ENCODE measurements at regions not wholly inside any gene's neighbourhood (a gene's known extent, or its start where the extent isn't known, plus 50 kb on each side); places are given as distances from the start of the nearest gene placed in this dataset.
"Not testable (repeated sequence)": the region's sequence is repeated elsewhere in the genome, so short reads cannot be mapped to it uniquely, and the experiment has no call there.

GRCh38 chr3:194888062-194888461 lies 202.4 kb downstream of the FAM43A start:
- not testable (repeated sequence) for DNase-seq

- DNase-seq = no peak
Measured at GRCh38 chr3:194888916-194889315, 203.2 kb downstream of the FAM43A start.

GRCh38 chr3:194890091-194890490 lies 204.4 kb downstream of the FAM43A start:
- DNase-seq = no peak

DNA sequence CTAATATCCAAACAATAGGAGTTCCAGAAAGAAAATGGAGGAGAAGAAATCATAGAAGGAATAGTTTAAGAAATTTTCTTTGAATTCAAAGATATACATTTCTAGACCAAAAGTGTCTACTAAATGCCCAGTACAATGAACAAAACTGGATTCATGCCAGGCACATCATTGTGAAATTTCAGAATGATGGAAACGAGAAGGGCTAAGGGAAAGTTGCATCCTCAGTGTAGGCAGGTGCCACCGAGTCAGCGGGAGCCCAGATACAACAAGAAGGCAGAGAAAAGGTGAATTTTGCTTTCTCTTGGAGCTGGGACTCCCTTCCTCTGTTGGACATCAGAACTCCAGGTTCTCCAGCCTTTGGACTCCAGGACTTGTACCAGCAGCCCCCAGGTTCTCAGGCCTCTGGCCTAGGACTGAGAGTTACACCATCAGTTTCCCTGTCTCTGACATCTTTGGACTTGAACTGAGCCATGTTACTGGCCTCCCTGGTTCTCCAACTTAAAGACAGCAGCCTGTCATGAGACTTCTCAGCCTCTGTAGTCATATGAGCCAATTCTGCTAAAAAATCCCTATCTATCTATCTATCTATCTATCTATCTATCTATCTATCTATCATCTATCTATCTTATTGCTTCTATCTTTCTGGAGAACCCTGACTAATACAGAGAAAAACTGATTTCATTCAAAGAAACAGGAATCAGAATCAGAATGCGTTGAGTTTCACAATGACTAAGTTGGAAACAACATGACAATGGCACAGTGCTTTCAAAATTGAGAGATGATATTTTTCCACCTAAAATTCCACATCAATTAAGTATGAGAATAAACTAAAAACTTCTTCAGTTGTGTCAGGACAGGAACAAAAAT lies 207.7 kb downstream of the FAM43A start:
- DNase-seq = no peak

GRCh38 chr3:194894538-194894937 lies 208.9 kb downstream of the FAM43A start:
- DNase-seq = no peak

DNA sequence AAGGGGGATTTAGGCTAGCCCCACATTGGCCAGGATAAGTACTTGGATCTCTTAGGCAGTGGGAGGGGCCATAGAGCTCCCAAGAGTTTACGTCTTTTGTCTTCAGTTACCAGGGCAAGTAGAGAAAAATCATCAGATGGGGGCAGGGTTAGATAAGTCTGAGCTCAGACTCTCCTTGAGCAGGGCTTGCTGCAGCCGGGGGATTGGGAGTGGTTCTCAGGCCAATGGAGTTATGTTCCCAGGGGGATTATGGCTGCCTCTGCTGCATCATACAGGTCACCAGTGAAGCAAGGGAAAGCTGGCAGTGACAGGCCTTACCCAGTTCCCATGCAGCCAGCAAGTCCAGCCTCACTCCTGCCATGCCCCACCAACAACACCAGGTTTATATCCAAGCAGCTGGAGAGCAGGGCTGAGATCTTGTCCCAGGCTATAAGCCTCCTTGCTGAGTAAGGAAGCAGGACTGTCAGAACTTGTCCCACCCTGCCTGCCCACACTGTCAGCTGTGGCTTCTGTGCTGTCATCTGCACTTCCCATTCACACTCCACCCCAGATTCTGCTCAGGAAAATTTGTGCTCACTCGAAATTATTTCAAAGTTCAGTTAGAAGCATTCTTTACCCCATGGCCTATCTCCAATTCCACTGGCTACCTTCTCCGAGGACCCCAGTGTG lies 215.3 kb downstream of the FAM43A start:
- no peak for DNase-seq

- not testable (repeated sequence) for DNase-seq
Measured at GRCh38 chr3:194903447-194903846, 217.8 kb downstream of the FAM43A start.

DNA sequence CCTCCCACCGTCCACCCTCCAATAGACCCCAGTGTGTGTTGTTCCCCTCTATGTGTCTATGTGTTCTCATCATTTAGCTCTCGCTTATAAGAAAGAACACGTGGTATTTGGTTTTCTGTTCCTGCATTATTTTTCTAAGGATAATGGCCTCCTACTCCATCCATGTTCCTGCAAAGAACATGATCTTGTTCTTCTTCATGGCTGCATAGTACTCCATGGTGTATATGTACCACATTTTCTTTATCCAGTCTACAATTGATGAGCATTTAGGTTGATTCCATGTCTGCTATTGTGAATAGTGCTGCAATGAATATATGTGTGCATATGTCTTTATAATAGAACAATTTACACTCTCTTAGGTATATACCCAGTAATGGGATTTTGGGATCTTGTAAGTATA lies 219.3 kb downstream of the FAM43A start:
- DNase-seq = not testable (repeated sequence)

DNA sequence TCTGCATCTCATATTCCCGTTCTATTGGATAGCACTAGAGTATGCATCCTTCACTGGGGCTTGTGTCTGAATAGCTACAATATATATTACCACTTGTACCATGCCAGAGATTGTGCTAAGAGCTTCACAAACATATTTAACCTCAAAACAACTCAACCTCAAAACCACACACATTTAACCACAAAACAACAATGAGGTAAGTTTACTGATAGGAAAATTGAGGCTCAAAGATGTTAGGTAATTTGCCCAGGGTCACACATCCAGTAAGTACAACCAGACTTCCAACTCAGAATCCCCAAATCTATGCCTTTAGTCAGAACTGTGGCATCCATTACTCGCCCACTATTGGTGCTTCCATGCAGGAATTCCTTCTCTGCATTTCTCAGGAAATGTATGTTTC lies 220.0 kb downstream of the FAM43A start:
- no peak for DNase-seq

DNA sequence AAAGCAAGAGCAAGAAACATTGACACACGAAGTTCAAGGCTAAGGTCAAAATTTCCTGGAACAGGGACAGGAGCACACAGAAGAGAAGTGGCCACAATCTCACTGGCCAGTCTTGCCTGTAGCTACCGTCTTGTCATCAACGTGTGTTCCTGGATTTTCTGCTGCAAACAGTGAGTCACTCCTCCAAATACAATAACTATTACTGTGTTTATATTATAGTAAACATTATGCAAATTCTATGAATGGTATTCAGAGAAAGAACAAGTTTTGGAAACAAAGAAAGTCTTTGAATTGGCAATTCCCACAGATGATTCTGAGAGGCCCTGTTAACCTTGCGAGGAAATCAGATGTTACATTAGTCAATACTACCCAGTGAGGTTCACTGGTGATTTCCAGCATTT lies 220.5 kb downstream of the FAM43A start:
- DNase-seq = no peak

DNA sequence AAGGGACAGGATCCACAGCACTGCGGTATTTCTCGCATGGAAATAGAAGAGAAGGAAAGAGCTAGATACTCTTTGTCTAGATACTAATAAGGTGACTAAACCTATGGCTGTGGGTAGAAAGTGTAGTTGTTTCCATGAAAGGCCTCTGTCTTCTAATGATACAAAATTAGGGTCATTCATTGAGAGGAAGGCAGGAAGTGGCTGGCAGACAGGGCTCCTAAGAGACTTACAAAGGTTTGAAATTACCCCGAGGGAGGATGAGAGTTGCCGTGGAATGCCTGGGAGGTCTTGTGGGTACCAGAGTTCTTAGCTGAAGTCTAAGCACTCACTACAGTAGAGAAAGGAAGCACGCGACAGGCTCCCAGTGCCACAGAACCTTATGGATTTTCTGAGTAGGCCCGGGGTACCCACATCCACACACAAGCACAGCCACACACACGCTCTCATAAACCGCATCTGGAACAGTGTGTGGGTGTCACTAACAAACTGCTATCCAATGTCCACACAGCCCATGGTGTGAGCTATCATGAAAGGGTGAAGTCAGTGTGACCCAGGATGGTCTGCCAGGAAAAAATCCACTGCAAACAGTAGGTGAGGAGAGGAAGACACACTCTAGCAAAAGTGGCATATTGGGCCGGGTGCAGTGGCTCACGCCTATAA lies 221.4 kb downstream of the FAM43A start:
- DNase-seq = no peak

- DNase-seq = no peak
Measured at GRCh38 chr3:194907811-194908210, 222.1 kb downstream of the FAM43A start.

DNA sequence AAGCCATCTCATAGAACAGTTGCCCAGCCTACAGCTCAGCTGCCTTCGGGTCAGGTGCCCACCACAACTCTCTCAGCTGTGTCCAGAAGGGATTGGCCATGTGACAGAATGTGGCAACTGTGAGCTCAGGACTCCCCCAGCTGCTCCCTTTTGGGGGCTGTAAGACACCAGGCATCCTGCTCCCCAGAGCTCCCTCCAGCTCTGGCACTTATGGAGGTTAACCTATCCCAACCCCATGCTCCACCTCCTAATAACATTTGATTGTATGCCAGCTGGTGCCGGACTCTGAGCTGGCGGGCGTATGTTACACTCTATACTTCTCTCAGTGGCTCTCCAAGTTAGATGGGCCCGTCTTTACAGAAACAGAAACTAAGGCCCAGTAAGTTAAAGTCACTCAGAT lies 222.8 kb downstream of the FAM43A start:
- DNase-seq = no peak

- no peak for DNase-seq
Measured at GRCh38 chr3:194908972-194909371, 223.3 kb downstream of the FAM43A start.

GRCh38 chr3:194910414-194910984 lies 224.8 kb downstream of the FAM43A start:
- DNase-seq = no peak

- DNase-seq = no peak
Measured at GRCh38 chr3:194913316-194913715, 227.6 kb downstream of the FAM43A start.

- DNase-seq = not testable (repeated sequence)
Measured at GRCh38 chr3:194924889-194925288, 239.2 kb downstream of the FAM43A start.

DNA sequence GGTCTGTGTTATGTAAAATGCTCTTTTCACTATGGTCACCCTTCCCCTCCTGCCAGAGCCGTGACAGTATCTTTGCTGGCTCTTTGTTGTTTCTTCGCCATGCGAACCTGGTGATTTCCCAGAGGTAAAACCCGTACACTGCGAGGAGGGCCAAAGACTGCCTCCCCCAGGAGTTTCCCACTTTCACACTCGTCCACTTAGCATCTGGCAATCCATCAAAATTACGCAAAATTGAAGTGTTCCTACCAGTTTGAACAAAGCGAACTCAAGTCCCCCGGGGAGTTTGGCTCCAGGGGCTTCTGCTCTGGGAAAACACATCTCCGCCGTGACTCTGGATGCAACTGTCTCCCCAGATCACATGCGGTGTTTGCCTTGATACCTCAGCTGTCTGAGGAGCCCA lies 239.9 kb downstream of the FAM43A start:
- DNase-seq = no peak

- no peak for DNase-seq
Measured at GRCh38 chr3:194928227-194928626, 242.5 kb downstream of the FAM43A start.

- peak; percentile 61 for DNase-seq
Measured at GRCh38 chr3:194928831-194929577, 243.3 kb downstream of the FAM43A start.

GRCh38 chr3:194929578-194929960 lies 243.9 kb downstream of the FAM43A start:
- no peak for DNase-seq

DNA sequence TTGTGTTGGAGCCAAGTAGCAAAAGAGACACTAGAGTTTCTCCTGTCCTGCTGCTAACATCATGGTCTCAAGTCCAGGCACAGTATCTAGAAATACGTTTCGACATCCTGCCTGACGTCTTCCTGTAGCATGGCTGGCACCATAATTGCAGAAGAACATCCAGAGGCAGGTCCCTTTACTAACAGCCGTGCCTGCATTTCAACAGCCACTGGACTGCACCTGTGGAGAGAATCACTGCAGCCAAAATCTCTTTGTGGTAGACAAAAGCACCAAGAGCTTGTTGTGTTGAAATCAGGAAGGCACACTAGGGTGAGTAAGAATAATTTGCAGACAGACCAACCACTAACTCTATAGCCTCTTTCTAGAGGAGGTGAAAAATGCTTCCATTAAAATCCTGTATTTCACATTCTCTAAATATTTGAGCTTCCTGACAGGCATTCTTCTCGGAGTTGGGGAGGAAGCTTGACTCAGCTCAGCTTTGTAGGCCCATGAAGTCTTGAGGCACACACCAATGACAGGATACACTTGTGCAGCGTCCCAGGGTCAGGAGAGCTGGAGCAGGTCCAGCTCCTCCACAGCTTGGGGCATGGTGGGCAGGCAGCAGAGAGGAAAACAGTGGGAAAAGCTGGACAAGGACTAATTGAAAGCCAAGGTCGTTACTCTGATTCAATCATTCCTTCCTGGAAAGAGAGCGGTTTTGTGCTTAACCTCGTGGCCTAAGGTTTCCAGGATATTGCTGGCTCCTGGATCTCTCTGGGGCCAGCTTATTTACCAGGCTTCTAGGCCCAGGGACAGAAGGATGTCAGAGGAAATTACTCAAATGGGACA lies 244.9 kb downstream of the FAM43A start:
- DNase-seq = no peak

Measured in SHP77 treated with DMSO at 0.1 percent for 48 hours (cell line).